K562 (cell line): ENCODE measurements at regions not wholly inside any gene's neighbourhood (a gene's known extent, or its start where the extent isn't known, plus 50 kb on each side); places are given as distances from the start of the nearest gene placed in this dataset.
A peak's percentile ranks its signal among the peaks of the same experiment; 100 is the strongest.

Experiments
- E2F6 ChIP-seq, 2 experiments: IDR thresholded peaks; 2 replicates each; pipeline ENCODE4 v1.6.1; 2011; ENCODE audit warnings: borderline replicate concordance in 1 of 2, control low read depth in 1 of 2, low read depth in 1 of 2, low read length in 1 of 2, mild to moderate bottlenecking in 1 of 2, mixed read lengths in 1 of 2, moderate library complexity in 1 of 2; ENCODE audit not compliant: insufficient read depth in 1 of 2, insufficient read length in 1 of 2, poor library complexity in 1 of 2, severe bottlenecking in 1 of 2; ENCODE audit errors: extremely low read depth in 1 of 2
- FOXA3 ChIP-seq, 2 experiments: fragments of 450-650 bp in 1 of 2; sonication (generic) in 1 of 2; formaldehyde crosslinking; IDR thresholded peaks in 1 of 2; conservative IDR thresholded peaks in 1 of 2; 2 replicates each; pipeline versions ENCODE4 v1.4.0 to v1.8.0; 2020 to 2022; ENCODE audit warnings: mild to moderate bottlenecking in 2 of 2, missing genetic modification reagents in 1 of 2
- GTF3C2 ChIP-seq: IDR thresholded peaks from 3 replicates; pipeline ENCODE4 v1.6.1; 2011; ENCODE audit warnings: borderline replicate concordance, mild to moderate bottlenecking, moderate library complexity; ENCODE audit not compliant: insufficient read length; ENCODE audit errors: extremely low read depth
- HOXB6 ChIP-seq: fragments of 250-450 bp; sonication (Bioruptor Pico); IDR thresholded peaks from 2 replicates; pipeline ENCODE4 v1.5.1; 2022; ENCODE audit warnings: mild to moderate bottlenecking, borderline replicate concordance
- NR2C1 ChIP-seq, 2 experiments: fragments of 450-650 bp; IDR thresholded peaks; 2 replicates each; pipeline ENCODE4 v1.6.1; 2017; ENCODE audit warnings: mild to moderate bottlenecking in 2 of 2, antibody characterized with exemption in 1 of 2, inconsistent platforms in 1 of 2, missing compliant biosample characterization in 1 of 2, missing genetic modification characterization in 1 of 2
- PHF20 ChIP-seq: fragments of 450-650 bp; IDR thresholded peaks from 2 replicates; pipeline ENCODE4 v1.6.1; 2018; ENCODE audit not compliant: partially characterized antibody
- POLR3G ChIP-seq: IDR thresholded peaks from 2 replicates; pipeline ENCODE4 v1.6.1; 2011; ENCODE audit not compliant: insufficient read length, insufficient replicate concordance; ENCODE audit errors: extremely low read depth
- RREB1 ChIP-seq: fragments of 250-450 bp; sonication (Bioruptor Pico); IDR thresholded peaks from 2 replicates; pipeline ENCODE4 v1.4.0; 2020
- SNAPC5 ChIP-seq: fragments of 250-450 bp; sonication (Bioruptor Pico); IDR thresholded peaks from 2 replicates; pipeline ENCODE4 v1.8.0; 2021; ENCODE audit warnings: moderate library complexity, mild to moderate bottlenecking, inconsistent platforms
- ZBTB33 ChIP-seq: sonication (generic); formaldehyde crosslinking; IDR thresholded peaks from 2 replicates; pipeline ENCODE4 v1.8.1; 2023; ENCODE audit warnings: mild to moderate bottlenecking, missing genetic modification reagents
- ZNF165 ChIP-seq: fragments of 250-450 bp; sonication (Bioruptor Pico); IDR thresholded peaks from 2 replicates; pipeline ENCODE4 v1.4.0; 2020; ENCODE audit warnings: borderline replicate concordance
- ZNF347 ChIP-seq: fragments of 450-650 bp; formaldehyde crosslinking; IDR thresholded peaks from 2 replicates; pipeline ENCODE4 v1.4.0; 2020; ENCODE audit warnings: low read depth, mild to moderate bottlenecking, moderate library complexity

- TF ChIP-seq E2F6 (IDR thresholded peaks at IDR 0.05; ENCODE audit: borderline replicate concordance in 1 of 2, extremely low read depth in 1 of 2, insufficient read depth in 1 of 2, insufficient read length in 1 of 2, low read depth in 1 of 2, low read length in 1 of 2, poor library complexity in 1 of 2, severe bottlenecking in 1 of 2): peak in 1 of 2 experiments; percentile 73
- no peak for TF ChIP-seq ZBTB33 (CRISPR knock-in tag)
- TF ChIP-seq ZNF165 (CRISPR knock-in tag): peak; percentile 89; the same call in 1 of the 2 replicates
- no peak for TF ChIP-seq PHF20
- no peak for TF ChIP-seq GTF3C2
- TF ChIP-seq SNAPC5 (CRISPR knock-in tag): peak; percentile 58; the same call in 1 of the 2 replicates
- no peak for TF ChIP-seq POLR3G
- TF ChIP-seq HOXB6 (CRISPR knock-in tag): no peak; the same call in 1 of the 2 replicates
- peak; percentile 81; the same call in 1 of the 2 replicates for TF ChIP-seq RREB1 (CRISPR knock-in tag)
- TF ChIP-seq NR2C1 (IDR thresholded peaks at IDR 0.05): peak; percentile 73
- TF ChIP-seq NR2C1 (tag; IDR thresholded peaks at IDR 0.05): peak; percentile 96
- TF ChIP-seq ZNF347 (CRISPR knock-in tag): peak; percentile 79; the same call in 1 of the 2 replicates
- no peak for TF ChIP-seq FOXA3 (CRISPR knock-in tag; conservative IDR thresholded peaks at IDR 0.05 in 1 of 2, IDR thresholded peaks at IDR 0.05 in 1 of 2)
Measured at GRCh38 chr1:8122477-8123407, 96.6 kb upstream of the ERRFI1 start (continued).
